ENCODE measurements at regions not wholly inside any gene's neighbourhood (a gene's known extent, or its start where the extent isn't known, plus 50 kb on each side); places are given as distances from the start of the nearest gene placed in this dataset.

DNA sequence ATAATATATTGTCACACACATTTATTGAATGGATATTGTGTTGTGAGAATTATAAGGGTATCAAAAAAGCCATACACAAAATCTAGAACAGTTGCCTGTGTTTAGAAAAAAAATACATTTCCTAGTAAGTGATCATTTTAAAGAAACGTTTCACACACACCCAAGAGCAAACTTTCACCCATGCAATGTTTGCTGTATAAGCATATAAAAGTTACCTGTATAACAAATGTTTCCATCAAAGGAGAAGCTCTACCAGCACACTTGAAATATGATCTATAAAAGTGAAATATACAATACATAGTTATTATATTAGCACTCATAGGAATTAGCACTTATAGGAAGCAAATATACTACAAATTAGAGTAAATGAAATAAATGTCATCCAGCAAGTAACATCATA is 1098.1 kb downstream of the NCAM2 start:
- Histone ChIP-seq H3F3A (replicated peaks; ENCODE audit: insufficient read depth) (no peaks in the 10 kb centered on the region), H3K9ac (no peak overlapping the region), H3K4me2 (no peak overlapping the region), H3K27me3 (ENCODE audit: insufficient read depth) (no peaks in the 10 kb centered on the region), H3K4me3 (ENCODE audit: low read depth in 2 of 2, low read length in 1 of 2) (no peak overlapping the region), H3K9me3 (no peaks in the 10 kb centered on the region), H4K20me1 (ENCODE audit: insufficient read depth) (no peaks in the 10 kb centered on the region), H3K4me1 (ENCODE audit: control insufficient read depth in 1 of 2, insufficient read depth in 2 of 2, low read depth in 1 of 2, low read length in 1 of 2) (no peaks in the 10 kb centered on the region), H3K27ac (ENCODE audit: low read depth in 2 of 2, low read length in 1 of 2) (no peak overlapping the region), H3K79me2 (ENCODE audit: insufficient read depth) (no peaks in the 10 kb centered on the region), H3K36me3 (replicated peaks in 1 of 2; ENCODE audit: control insufficient read depth in 1 of 2, insufficient read depth in 2 of 2, low read length in 1 of 2) (no peaks in the 10 kb centered on the region), H2AFZ (ENCODE audit: low read depth) (no peak overlapping the region), H3K9me2 (no peaks in the 10 kb centered on the region)
- ChIA-PET CTCF (no interaction called here), POLR2A (no interaction called here)
- WGBS (ENCODE audit: low lambda C conversion rate) = 8% methylated on average over 1 of the region's 1 CpG
- DNase-seq = no peak
- no peak for TF ChIP-seq IRF3 (IDR thresholded peaks at IDR 0.05; ENCODE audit: low read depth, low read length)
- TF ChIP-seq TEAD4 (IDR thresholded peaks at IDR 0.05; ENCODE audit: borderline replicate concordance, insufficient read depth) = no peak
- TF ChIP-seq USF2 (IDR thresholded peaks at IDR 0.05; ENCODE audit: borderline replicate concordance, low read depth, low read length) = no peak
- no peak for TF ChIP-seq TAF1 (IDR thresholded peaks at IDR 0.05; ENCODE audit: borderline replicate concordance, low read depth, low read length)
- TF ChIP-seq FOSL2 (IDR thresholded peaks at IDR 0.05; ENCODE audit: borderline replicate concordance, low read depth) = no peak
- TF ChIP-seq RAD21 (IDR thresholded peaks at IDR 0.05; ENCODE audit: low read length) = no peak
- TF ChIP-seq, protein P1, sequence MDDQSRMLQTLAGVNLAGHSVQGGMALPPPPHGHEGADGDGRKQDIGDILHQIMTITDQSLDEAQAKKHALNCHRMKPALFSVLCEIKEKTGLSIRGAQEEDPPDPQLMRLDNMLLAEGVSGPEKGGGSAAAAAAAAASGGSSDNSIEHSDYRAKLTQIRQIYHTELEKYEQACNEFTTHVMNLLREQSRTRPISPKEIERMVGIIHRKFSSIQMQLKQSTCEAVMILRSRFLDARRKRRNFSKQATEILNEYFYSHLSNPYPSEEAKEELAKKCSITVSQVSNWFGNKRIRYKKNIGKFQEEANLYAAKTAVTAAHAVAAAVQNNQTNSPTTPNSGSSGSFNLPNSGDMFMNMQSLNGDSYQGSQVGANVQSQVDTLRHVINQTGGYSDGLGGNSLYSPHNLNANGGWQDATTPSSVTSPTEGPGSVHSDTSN (IDR thresholded peaks at IDR 0.05) = no peak
- no peak for TF ChIP-seq POLR2AphosphoS5 (IDR thresholded peaks at IDR 0.05; ENCODE audit: low read depth, low read length)
- TF ChIP-seq FOXM1 (IDR thresholded peaks at IDR 0.05; ENCODE audit: low read depth) = no peak
- TF ChIP-seq, protein P2, sequence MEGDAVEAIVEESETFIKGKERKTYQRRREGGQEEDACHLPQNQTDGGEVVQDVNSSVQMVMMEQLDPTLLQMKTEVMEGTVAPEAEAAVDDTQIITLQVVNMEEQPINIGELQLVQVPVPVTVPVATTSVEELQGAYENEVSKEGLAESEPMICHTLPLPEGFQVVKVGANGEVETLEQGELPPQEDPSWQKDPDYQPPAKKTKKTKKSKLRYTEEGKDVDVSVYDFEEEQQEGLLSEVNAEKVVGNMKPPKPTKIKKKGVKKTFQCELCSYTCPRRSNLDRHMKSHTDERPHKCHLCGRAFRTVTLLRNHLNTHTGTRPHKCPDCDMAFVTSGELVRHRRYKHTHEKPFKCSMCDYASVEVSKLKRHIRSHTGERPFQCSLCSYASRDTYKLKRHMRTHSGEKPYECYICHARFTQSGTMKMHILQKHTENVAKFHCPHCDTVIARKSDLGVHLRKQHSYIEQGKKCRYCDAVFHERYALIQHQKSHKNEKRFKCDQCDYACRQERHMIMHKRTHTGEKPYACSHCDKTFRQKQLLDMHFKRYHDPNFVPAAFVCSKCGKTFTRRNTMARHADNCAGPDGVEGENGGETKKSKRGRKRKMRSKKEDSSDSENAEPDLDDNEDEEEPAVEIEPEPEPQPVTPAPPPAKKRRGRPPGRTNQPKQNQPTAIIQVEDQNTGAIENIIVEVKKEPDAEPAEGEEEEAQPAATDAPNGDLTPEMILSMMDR (IDR thresholded peaks at IDR 0.05) = no peak
- no peak for TF ChIP-seq CHD2 (IDR thresholded peaks at IDR 0.05; ENCODE audit: low read length, partially characterized antibody)
- TF ChIP-seq RXRA (IDR thresholded peaks at IDR 0.05; ENCODE audit: borderline replicate concordance, low read depth) = no peak
- no peak for TF ChIP-seq FOXJ3 (CRISPR knock-in tag; IDR thresholded peaks at IDR 0.05)

Measured in SK-N-SH (cell line).